GM23338 (cell line): ENCODE measurements at regions not wholly inside any gene's neighbourhood (a gene's known extent, or its start where the extent isn't known, plus 50 kb on each side); places are given as distances from the start of the nearest gene placed in this dataset.
"Not testable (repeated sequence)": the region's sequence is repeated elsewhere in the genome, so short reads cannot be mapped to it uniquely, and the experiment has no call there.

ENCODE experiments used
- CREB1 ChIP-seq: fragments of 250-450 bp; sonication (Bioruptor Pico); IDR thresholded peaks from 2 replicates; pipeline ENCODE4 v1.5.0; 2020; ENCODE audit warnings: low read depth, mild to moderate bottlenecking, moderate library complexity
- ETS1 ChIP-seq: IDR thresholded peaks from 2 replicates; pipeline ENCODE4 v1.6.1; 2016; ENCODE audit warnings: antibody characterized with exemption
- EZH2 ChIP-seq: fragments of 200-600 bp; sonication (generic); IDR thresholded peaks from one replicate; pipeline ENCODE4 v1.8.0; 2017; ENCODE audit warnings: antibody characterized with exemption, mild to moderate bottlenecking, low read depth; ENCODE audit not compliant: unreplicated experiment
- EZH2phosphoT487 ChIP-seq: fragments of 200-600 bp; sonication (generic); IDR thresholded peaks from one replicate; pipeline ENCODE4 v1.8.1; 2018; ENCODE audit warnings: antibody characterized with exemption; ENCODE audit not compliant: unreplicated experiment
- JUNB ChIP-seq: IDR thresholded peaks from one replicate; pipeline ENCODE4 v1.6.1; 2016; ENCODE audit warnings: antibody characterized with exemption; ENCODE audit not compliant: unreplicated experiment
- NANOG ChIP-seq: IDR thresholded peaks from 2 replicates; pipeline ENCODE4 v1.6.1; 2016; ENCODE audit warnings: antibody characterized with exemption, borderline replicate concordance
- POLR2AphosphoS5 ChIP-seq: IDR thresholded peaks from 2 replicates; pipeline ENCODE4 v1.6.1; 2016; ENCODE audit warnings: antibody characterized with exemption, low read depth
- STAT1 ChIP-seq: IDR thresholded peaks from one replicate; pipeline ENCODE4 v1.6.1; 2016; ENCODE audit warnings: antibody characterized with exemption; ENCODE audit not compliant: unreplicated experiment
- ZNF114 ChIP-seq: fragments of 250-450 bp; sonication (Bioruptor Pico); IDR thresholded peaks from 2 replicates; pipeline ENCODE4 v1.5.0; 2020; ENCODE audit warnings: mild to moderate bottlenecking, moderate library complexity
- ZNF331 ChIP-seq: fragments of 250-450 bp; sonication (Bioruptor Pico); IDR thresholded peaks from 2 replicates; pipeline ENCODE4 v1.5.0; 2020; ENCODE audit warnings: low read depth, mild to moderate bottlenecking, moderate library complexity
- TF ChIP-seq, protein P1 (sequence below): IDR thresholded peaks from one replicate; pipeline ENCODE4 v1.6.1; 2018; ENCODE audit warnings: antibody characterized with exemption; ENCODE audit not compliant: unreplicated experiment
- TF ChIP-seq, protein P2 (sequence below), 2 experiments: fragments of 200-600 bp in 1 of 2; sonication (generic) in 1 of 2; conservative IDR thresholded peaks; 2 replicates each; pipeline versions ENCODE4 v1.5.1 to v1.6.1; 2016 to 2017; ENCODE audit warnings: antibody characterized with exemption in 2 of 2, low read depth in 2 of 2, mild to moderate bottlenecking in 2 of 2, moderate library complexity in 1 of 2

GRCh38 chr9:66720845-66721244 is 179.7 kb upstream of the ZNF658 start:
- TF ChIP-seq, protein P1, sequence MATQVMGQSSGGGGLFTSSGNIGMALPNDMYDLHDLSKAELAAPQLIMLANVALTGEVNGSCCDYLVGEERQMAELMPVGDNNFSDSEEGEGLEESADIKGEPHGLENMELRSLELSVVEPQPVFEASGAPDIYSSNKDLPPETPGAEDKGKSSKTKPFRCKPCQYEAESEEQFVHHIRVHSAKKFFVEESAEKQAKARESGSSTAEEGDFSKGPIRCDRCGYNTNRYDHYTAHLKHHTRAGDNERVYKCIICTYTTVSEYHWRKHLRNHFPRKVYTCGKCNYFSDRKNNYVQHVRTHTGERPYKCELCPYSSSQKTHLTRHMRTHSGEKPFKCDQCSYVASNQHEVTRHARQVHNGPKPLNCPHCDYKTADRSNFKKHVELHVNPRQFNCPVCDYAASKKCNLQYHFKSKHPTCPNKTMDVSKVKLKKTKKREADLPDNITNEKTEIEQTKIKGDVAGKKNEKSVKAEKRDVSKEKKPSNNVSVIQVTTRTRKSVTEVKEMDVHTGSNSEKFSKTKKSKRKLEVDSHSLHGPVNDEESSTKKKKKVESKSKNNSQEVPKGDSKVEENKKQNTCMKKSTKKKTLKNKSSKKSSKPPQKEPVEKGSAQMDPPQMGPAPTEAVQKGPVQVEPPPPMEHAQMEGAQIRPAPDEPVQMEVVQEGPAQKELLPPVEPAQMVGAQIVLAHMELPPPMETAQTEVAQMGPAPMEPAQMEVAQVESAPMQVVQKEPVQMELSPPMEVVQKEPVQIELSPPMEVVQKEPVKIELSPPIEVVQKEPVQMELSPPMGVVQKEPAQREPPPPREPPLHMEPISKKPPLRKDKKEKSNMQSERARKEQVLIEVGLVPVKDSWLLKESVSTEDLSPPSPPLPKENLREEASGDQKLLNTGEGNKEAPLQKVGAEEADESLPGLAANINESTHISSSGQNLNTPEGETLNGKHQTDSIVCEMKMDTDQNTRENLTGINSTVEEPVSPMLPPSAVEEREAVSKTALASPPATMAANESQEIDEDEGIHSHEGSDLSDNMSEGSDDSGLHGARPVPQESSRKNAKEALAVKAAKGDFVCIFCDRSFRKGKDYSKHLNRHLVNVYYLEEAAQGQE = not testable (repeated sequence)
- not testable (repeated sequence) for TF ChIP-seq POLR2AphosphoS5; ZNF331 (CRISPR knock-in tag); ZNF114; EZH2; CREB1 (CRISPR knock-in tag); EZH2phosphoT487; ETS1; JUNB; NANOG; STAT1
- TF ChIP-seq, protein P2, sequence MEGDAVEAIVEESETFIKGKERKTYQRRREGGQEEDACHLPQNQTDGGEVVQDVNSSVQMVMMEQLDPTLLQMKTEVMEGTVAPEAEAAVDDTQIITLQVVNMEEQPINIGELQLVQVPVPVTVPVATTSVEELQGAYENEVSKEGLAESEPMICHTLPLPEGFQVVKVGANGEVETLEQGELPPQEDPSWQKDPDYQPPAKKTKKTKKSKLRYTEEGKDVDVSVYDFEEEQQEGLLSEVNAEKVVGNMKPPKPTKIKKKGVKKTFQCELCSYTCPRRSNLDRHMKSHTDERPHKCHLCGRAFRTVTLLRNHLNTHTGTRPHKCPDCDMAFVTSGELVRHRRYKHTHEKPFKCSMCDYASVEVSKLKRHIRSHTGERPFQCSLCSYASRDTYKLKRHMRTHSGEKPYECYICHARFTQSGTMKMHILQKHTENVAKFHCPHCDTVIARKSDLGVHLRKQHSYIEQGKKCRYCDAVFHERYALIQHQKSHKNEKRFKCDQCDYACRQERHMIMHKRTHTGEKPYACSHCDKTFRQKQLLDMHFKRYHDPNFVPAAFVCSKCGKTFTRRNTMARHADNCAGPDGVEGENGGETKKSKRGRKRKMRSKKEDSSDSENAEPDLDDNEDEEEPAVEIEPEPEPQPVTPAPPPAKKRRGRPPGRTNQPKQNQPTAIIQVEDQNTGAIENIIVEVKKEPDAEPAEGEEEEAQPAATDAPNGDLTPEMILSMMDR (conservative IDR thresholded peaks at IDR 0.05; ENCODE audit: low read depth in 2 of 2) = not testable (repeated sequence)
